DND-41 (cell line): ENCODE measurements at regions not wholly inside any gene's neighbourhood (a gene's known extent, or its start where the extent isn't known, plus 50 kb on each side); places are given as distances from the start of the nearest gene placed in this dataset.

Experiments used
- ATAC-seq: fragments of 200-7000 bp; cut with Tn5 transposase; 3 replicates; pipeline ENCODE4 v1.9.1; 2021; ENCODE audit warnings: low read depth; ENCODE audit not compliant: insufficient read depth
- DNase-seq: peaks from one replicate; pipeline ENCODE4 v3.0.0-alpha.2; 2020
- H2AFZ ChIP-seq: 2 replicates; pipeline ENCODE4 v1.6.0; 2012; ENCODE audit warnings: low read depth, low read length
- H3K27ac ChIP-seq: 2 replicates; pipeline ENCODE4 v1.5.1; 2012; ENCODE audit warnings: low read length, inconsistent platforms
- H3K27me3 ChIP-seq: fragments of 200-600 bp; sonication (generic); 2 replicates; pipeline ENCODE4 v1.6.0; 2012; ENCODE audit warnings: low read length, mild to moderate bottlenecking, inconsistent platforms; ENCODE audit not compliant: insufficient read depth, poor library complexity
- H3K36me3 ChIP-seq: 2 replicates; pipeline ENCODE4 v1.5.1; 2012; ENCODE audit warnings: low read length, inconsistent platforms; ENCODE audit not compliant: insufficient read depth
- H3K4me1 ChIP-seq: 2 replicates; pipeline ENCODE4 v1.5.1; 2012; ENCODE audit warnings: mild to moderate bottlenecking, low read length; ENCODE audit not compliant: insufficient read depth
- H3K4me2 ChIP-seq: 2 replicates; pipeline ENCODE4 v1.6.0; 2012; ENCODE audit warnings: mild to moderate bottlenecking, moderate library complexity, low read length, inconsistent platforms; ENCODE audit not compliant: insufficient read depth
- H3K4me3 ChIP-seq, 2 experiments: fragments of 200-600 bp in 1 of 2; shearing (Covaris generic) in 1 of 2; 2 replicates each; pipeline ENCODE4 v1.5.1; 2012 to 2016; ENCODE audit warnings: inconsistent platforms in 2 of 2, low read length in 2 of 2, mild to moderate bottlenecking in 2 of 2, low read depth in 1 of 2, moderate library complexity in 1 of 2
- H3K79me2 ChIP-seq: 2 replicates; pipeline ENCODE4 v1.6.0; 2012; ENCODE audit warnings: low read length, inconsistent platforms; ENCODE audit not compliant: insufficient read depth
- H3K9ac ChIP-seq: 2 replicates; pipeline ENCODE4 v1.6.0; 2012; ENCODE audit warnings: low read depth, mild to moderate bottlenecking, inconsistent platforms, low read length, moderate library complexity
- H3K9me3 ChIP-seq: 2 replicates; pipeline ENCODE4 v1.5.1; 2012; ENCODE audit warnings: low read length, moderate library complexity, mild to moderate bottlenecking, inconsistent platforms; ENCODE audit not compliant: insufficient read depth, severe bottlenecking
- H4K20me1 ChIP-seq: 2 replicates; pipeline ENCODE4 v1.6.0; 2012; ENCODE audit warnings: low read length; ENCODE audit not compliant: insufficient read depth
- EZH2 ChIP-seq: IDR thresholded peaks from 3 replicates; pipeline ENCODE4 v1.6.1; 2012; ENCODE audit warnings: borderline replicate concordance, low read depth, mild to moderate bottlenecking, moderate library complexity, low read length, inconsistent platforms; ENCODE audit not compliant: severe bottlenecking
- TF ChIP-seq, protein P1 (sequence below): IDR thresholded peaks from 2 replicates; pipeline ENCODE4 v1.5.1; 2012; ENCODE audit warnings: borderline replicate concordance, low read length, moderate library complexity, mild to moderate bottlenecking; ENCODE audit not compliant: poor library complexity, severe bottlenecking; ENCODE audit errors: extremely low read depth

DNA sequence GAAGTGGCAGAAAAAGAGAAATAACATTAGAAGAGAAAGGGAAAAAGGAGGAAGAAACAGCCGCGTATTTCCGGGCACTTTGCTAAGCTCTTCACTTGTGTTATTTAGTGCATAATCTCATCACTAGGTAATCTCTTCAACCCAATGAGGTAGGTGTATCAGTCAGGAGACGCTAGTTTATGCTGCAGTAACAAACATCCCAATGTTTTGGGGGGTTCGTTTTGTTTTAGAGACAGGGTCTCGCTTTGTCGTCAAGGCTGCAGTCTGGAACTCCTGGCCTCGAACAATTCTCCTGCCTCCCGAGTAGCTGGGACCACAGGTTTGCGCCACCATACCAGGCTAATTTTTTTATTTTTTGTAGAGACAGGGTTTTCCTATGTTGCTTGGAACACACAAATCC, 61.7 kb downstream of the ZFP36L2 start:
- no peaks in the 10 kb centered on the region for H3K79me2 ChIP-seq
- no peak overlapping the region for H3K9ac ChIP-seq
- no peaks in the 10 kb centered on the region for H3K9me3 ChIP-seq
- no peak overlapping the region for H3K4me2 ChIP-seq
- ATAC-seq (no peak), DNase-seq (no peak)
- H3K4me1 ChIP-seq, result peaks cover 40% of the 10 kb centered on the region
- no peak overlapping the region for H3K4me3 ChIP-seq
- H3K36me3 ChIP-seq, result no peaks in the 10 kb centered on the region
- no peak overlapping the region for H3K27ac ChIP-seq
- no peak overlapping the region for H2AFZ ChIP-seq
- H3K27me3 ChIP-seq, result no peaks in the 10 kb centered on the region
- TF ChIP-seq, protein P1, sequence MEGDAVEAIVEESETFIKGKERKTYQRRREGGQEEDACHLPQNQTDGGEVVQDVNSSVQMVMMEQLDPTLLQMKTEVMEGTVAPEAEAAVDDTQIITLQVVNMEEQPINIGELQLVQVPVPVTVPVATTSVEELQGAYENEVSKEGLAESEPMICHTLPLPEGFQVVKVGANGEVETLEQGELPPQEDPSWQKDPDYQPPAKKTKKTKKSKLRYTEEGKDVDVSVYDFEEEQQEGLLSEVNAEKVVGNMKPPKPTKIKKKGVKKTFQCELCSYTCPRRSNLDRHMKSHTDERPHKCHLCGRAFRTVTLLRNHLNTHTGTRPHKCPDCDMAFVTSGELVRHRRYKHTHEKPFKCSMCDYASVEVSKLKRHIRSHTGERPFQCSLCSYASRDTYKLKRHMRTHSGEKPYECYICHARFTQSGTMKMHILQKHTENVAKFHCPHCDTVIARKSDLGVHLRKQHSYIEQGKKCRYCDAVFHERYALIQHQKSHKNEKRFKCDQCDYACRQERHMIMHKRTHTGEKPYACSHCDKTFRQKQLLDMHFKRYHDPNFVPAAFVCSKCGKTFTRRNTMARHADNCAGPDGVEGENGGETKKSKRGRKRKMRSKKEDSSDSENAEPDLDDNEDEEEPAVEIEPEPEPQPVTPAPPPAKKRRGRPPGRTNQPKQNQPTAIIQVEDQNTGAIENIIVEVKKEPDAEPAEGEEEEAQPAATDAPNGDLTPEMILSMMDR, result no peak
- TF ChIP-seq EZH2, result no peak
- H4K20me1 ChIP-seq, result no peaks in the 10 kb centered on the region

DNA sequence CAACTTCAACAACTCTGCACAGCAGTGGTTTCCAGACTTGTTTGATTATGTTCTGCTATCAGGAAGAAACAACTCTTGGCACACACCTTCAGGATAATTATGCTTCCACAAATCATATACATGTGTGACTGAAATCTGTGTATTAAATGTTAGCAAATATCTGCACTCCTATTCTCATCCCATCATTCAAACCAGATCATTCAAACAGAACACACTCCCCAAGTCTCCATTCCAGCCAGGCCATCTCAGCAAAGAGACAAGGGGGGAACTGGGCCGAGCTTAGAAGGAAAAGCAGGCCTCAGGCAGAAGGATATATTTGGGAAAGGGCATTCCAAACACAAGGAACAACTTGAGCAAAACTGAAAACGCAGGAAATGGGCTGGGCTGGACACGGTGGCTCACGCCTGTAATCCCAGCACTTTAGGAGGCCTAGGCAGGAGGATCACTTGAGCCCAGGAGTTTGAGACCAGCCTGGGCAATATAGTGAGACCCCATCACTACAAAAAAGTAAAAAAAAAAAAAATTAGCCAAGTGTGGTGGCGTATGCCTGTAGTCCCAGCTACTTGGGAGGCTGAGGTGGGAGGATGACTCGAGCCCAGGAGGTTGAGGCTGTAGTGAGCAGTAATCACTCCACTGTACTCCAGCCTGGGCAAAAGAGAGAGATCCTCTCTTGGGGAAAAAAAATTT, 62.7 kb downstream of the ZFP36L2 start:
- H3K9me3 ChIP-seq, result no peaks in the 10 kb centered on the region
- H3K36me3 ChIP-seq, result no peaks in the 10 kb centered on the region
- H4K20me1 ChIP-seq, result no peaks in the 10 kb centered on the region
- no peak overlapping the region for H3K4me3 ChIP-seq
- H3K79me2 ChIP-seq, result no peaks in the 10 kb centered on the region
- no peak overlapping the region for H3K4me2 ChIP-seq
- ATAC-seq (no peak), DNase-seq (no peak)
- H3K27me3 ChIP-seq, result no peaks in the 10 kb centered on the region
- no peak overlapping the region for H2AFZ ChIP-seq
- H3K27ac ChIP-seq, result peak overlapping the region; percentile 7; the same call in 1 of the 2 replicates
- no peak overlapping the region for H3K9ac ChIP-seq
- TF ChIP-seq, protein P1, result no peak
- no peak for TF ChIP-seq EZH2
- H3K4me1 ChIP-seq, result peaks cover 40% of the 10 kb centered on the region

DNA sequence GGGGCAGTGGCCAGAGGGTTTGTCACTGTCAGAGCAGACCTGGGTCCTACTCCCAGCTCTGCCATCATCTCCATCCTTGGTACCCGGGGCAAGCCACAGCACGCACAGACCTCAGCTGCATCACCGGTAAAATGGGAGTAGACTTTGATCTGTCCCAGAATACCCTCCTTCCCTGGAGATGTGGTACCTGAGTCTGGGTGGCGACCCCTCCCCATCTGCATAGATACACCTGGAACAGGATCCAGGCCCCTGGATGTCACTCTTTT, 64.0 kb downstream of the ZFP36L2 start:
- Histone ChIP-seq H3K4me1 (peaks cover 47% of the 10 kb centered on the region), H4K20me1 (no peaks in the 10 kb centered on the region), H3K4me3 (no peak overlapping the region), H3K9me3 (no peaks in the 10 kb centered on the region), H3K36me3 (no peaks in the 10 kb centered on the region), H3K9ac (no peak overlapping the region), H2AFZ (no peak overlapping the region), H3K27me3 (no peaks in the 10 kb centered on the region), H3K79me2 (no peaks in the 10 kb centered on the region), H3K4me2 (no peak overlapping the region), H3K27ac (peak overlapping the region; percentile 41; the same call in 1 of the 2 replicates)
- ATAC-seq (no peak), DNase-seq (no peak)
- TF ChIP-seq, protein P1, result no peak
- TF ChIP-seq EZH2, result no peak
